CD4-positive, alpha-beta memory T cell (primary cell): ENCODE measurements at regions not wholly inside any gene's neighbourhood (a gene's known extent, or its start where the extent isn't known, plus 50 kb on each side); places are given as distances from the start of the nearest gene placed in this dataset.
"Not testable (repeated sequence)": the region's sequence is repeated elsewhere in the genome, so short reads cannot be mapped to it uniquely, and the experiment has no call there.

ENCODE experiments used
- CTCF ChIA-PET: fragments of 350-600 bp; sonication (Branson Sonifier 250); formaldehyde crosslinking; loops from one replicate; lab custom pipeline; 2021; ENCODE audit warnings: inconsistent platforms; ENCODE audit not compliant: partially characterized antibody; lab: Charles Lee
- POLR2A ChIA-PET: fragments of 350-600 bp; sonication (Branson Sonifier 250); formaldehyde crosslinking; loops from one replicate; lab custom pipeline; 2021; ENCODE audit not compliant: partially characterized antibody; lab: Charles Lee
- DNase-seq, 5 donors: peaks; one replicate each; pipeline versions ENCODE4 v3.0.0 to v3.0.0-alpha.2; 2020 to 2022; ENCODE audit warnings: mixed read lengths in 1 of 5
- H3K27ac ChIP-seq: one replicate; pipeline ENCODE4 v1.7.0; 2013; ENCODE audit warnings: low read depth, low read length
- H3K27me3 ChIP-seq: 2 replicates; pipeline ENCODE4 v1.7.0; 2013; ENCODE audit warnings: mild to moderate bottlenecking, low read length, moderate library complexity; ENCODE audit not compliant: insufficient read depth
- H3K36me3 ChIP-seq: 2 replicates; pipeline ENCODE4 v1.7.0; 2013; ENCODE audit warnings: mild to moderate bottlenecking, low read length, moderate library complexity; ENCODE audit not compliant: insufficient read depth
- H3K4me1 ChIP-seq: 2 replicates; pipeline ENCODE4 v1.7.0; 2013; ENCODE audit warnings: mild to moderate bottlenecking, low read length, moderate library complexity; ENCODE audit not compliant: insufficient read depth
- H3K4me3 ChIP-seq, 2 donors: one replicate each; pipeline ENCODE4 v1.7.0; 2013; ENCODE audit warnings: low read length in 2 of 2, mild to moderate bottlenecking in 1 of 2
- H3K9me3 ChIP-seq, 2 donors: one replicate each; pipeline ENCODE4 v1.7.0; 2013; ENCODE audit warnings: low read length in 2 of 2, control low read depth in 1 of 2; ENCODE audit not compliant: control insufficient read depth in 1 of 2
- H3K27ac Mint-ChIP-seq, 7 donors: one replicate each; pipeline ENCODE4 v1.8.0; 2020 to 2021; ENCODE audit warnings: mixed read lengths in 7 of 7, mild to moderate bottlenecking in 6 of 7, inconsistent platforms in 3 of 7, moderate library complexity in 3 of 7
- H3K27me3 Mint-ChIP-seq, 2 donors: one replicate each; pipeline ENCODE4 v1.8.0; 2020 to 2021; ENCODE audit warnings: mixed read lengths in 2 of 2
- H3K36me3 Mint-ChIP-seq, 2 donors: one replicate each; pipeline ENCODE4 v1.8.0; 2020 to 2021; ENCODE audit warnings: mixed read lengths in 2 of 2, inconsistent platforms in 1 of 2, mild to moderate bottlenecking in 1 of 2
- H3K4me1 Mint-ChIP-seq, 4 donors: one replicate each; pipeline ENCODE4 v1.8.0; 2020 to 2021; ENCODE audit warnings: mixed read lengths in 4 of 4, mild to moderate bottlenecking in 1 of 4
- H3K4me3 Mint-ChIP-seq, 8 donors: one replicate each; pipeline ENCODE4 v1.8.0; 2020 to 2021; ENCODE audit warnings: mixed read lengths in 8 of 8, mild to moderate bottlenecking in 7 of 8, moderate library complexity in 6 of 8, inconsistent platforms in 3 of 8
- H3K9me3 Mint-ChIP-seq, 8 donors: one replicate each; pipeline ENCODE4 v1.8.0; 2020 to 2021; ENCODE audit warnings: mixed read lengths in 8 of 8, mild to moderate bottlenecking in 5 of 8, inconsistent platforms in 3 of 8, moderate library complexity in 1 of 8
- intact Hi-C: fragments of 100-400 bp; cut with micrococcal nuclease; formaldehyde crosslinking; loops from one replicate; pipeline ENCODE4 v1.15.1; 2023

- CTCF ChIA-PET: no interaction called here
- H3K4me1 Mint-ChIP-seq: no peaks in the 10 kb centered on the region
These were observed 114.8 kb upstream of the CDYL start for GRCh38 chr6:4661391-4661790.

GRCh38 chr6:4660377-4661321 is 115.6 kb upstream of the CDYL start:
- H3K4me1 Mint-ChIP-seq: no peaks in the 10 kb centered on the region
- no peak overlapping the region for H3K27ac ChIP-seq
- H3K27me3 ChIP-seq: no peaks in the 10 kb centered on the region
- H3K9me3 Mint-ChIP-seq: peaks cover 0 to 4% (median 0%) of the 10 kb centered on the region in 8 donors
- H3K27ac Mint-ChIP-seq: no peak overlapping the region
- H3K4me3 Mint-ChIP-seq: no peak overlapping the region
- H3K4me3 ChIP-seq: no peak overlapping the region
- no peaks in the 10 kb centered on the region for H3K36me3 ChIP-seq
- no peaks in the 10 kb centered on the region for H3K9me3 ChIP-seq
- H3K27me3 Mint-ChIP-seq: peaks cover 7% of the 10 kb centered on the region in 2 donors
- POLR2A ChIA-PET: no interaction called here
- CTCF ChIA-PET: no interaction called here
- intact Hi-C loops: no loop called here
- no peaks in the 10 kb centered on the region for H3K4me1 ChIP-seq
- DNase-seq: no peak
- no peaks in the 10 kb centered on the region for H3K36me3 Mint-ChIP-seq

More at GRCh38 chr6:4661391-4661790, 114.8 kb upstream of the CDYL start:
- DNase-seq: no peak
- H3K27ac Mint-ChIP-seq: no peak overlapping the region
- POLR2A ChIA-PET: no interaction called here
- peaks cover 7% of the 10 kb centered on the region in 2 donors for H3K27me3 Mint-ChIP-seq
- Histone ChIP-seq H3K4me3 (no peak overlapping the region), H3K4me1 (no peaks in the 10 kb centered on the region), H3K27ac (no peak overlapping the region), H3K27me3 (no peaks in the 10 kb centered on the region), H3K36me3 (no peaks in the 10 kb centered on the region), H3K9me3 (no peaks in the 10 kb centered on the region)
- no peak overlapping the region for H3K4me3 Mint-ChIP-seq
- no peaks in the 10 kb centered on the region for H3K36me3 Mint-ChIP-seq
- H3K9me3 Mint-ChIP-seq: peaks cover 0 to 4% (median 0%) of the 10 kb centered on the region in 8 donors
- intact Hi-C loops: no loop called here

- H3K27ac Mint-ChIP-seq, H3K36me3 Mint-ChIP-seq, DNase-seq, CTCF ChIA-PET, H3K4me3 Mint-ChIP-seq, H3K27me3 ChIP-seq, H3K4me3 ChIP-seq, H3K36me3 ChIP-seq, H3K4me1 ChIP-seq, H3K9me3 ChIP-seq, H3K9me3 Mint-ChIP-seq, H3K27ac ChIP-seq, POLR2A ChIA-PET, intact Hi-C loops, H3K4me1 Mint-ChIP-seq, H3K27me3 Mint-ChIP-seq: not testable (repeated sequence)
These were observed 116.5 kb upstream of the CDYL start for GRCh38 chr6:4659719-4660118.

DNA sequence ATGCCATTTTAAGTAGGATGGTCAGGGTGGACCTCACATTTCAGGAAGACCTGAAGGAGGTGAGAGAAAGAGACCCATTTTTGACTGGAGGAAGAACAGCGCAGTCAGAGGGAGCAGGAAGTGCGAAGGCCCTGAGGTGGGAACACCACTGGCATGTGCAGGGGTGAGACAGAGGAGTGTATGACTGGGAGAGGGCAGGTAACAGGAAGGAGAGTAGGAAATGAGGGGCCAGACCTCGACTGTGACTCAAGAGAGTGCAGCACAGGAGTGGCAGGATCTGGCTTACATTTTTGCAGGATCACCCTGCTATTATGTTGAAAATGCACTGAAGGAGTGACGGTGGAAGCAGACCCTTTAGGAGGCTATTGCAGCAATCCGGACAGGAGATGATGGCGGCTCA is 117.7 kb upstream of the CDYL start:
- Mint-ChIP-seq H3K9me3 (peaks cover 0 to 4% (median 0%) of the 10 kb centered on the region in 8 donors), H3K4me1 (no peaks in the 10 kb centered on the region), H3K27me3 (peaks cover 4 to 7% of the 10 kb centered on the region in 2 donors), H3K4me3 (no peak overlapping the region), H3K27ac (no peak overlapping the region), H3K36me3 (no peaks in the 10 kb centered on the region)
- no peak overlapping the region for H3K4me3 ChIP-seq
- ChIA-PET POLR2A (no interaction called here), CTCF (no interaction called here)
- no peaks in the 10 kb centered on the region for H3K9me3 ChIP-seq
- H3K36me3 ChIP-seq: no peaks in the 10 kb centered on the region
- no peaks in the 10 kb centered on the region for H3K27me3 ChIP-seq
- no peak for DNase-seq
- H3K27ac ChIP-seq: no peak overlapping the region
- intact Hi-C loops: no loop called here
- H3K4me1 ChIP-seq: no peaks in the 10 kb centered on the region

DNA sequence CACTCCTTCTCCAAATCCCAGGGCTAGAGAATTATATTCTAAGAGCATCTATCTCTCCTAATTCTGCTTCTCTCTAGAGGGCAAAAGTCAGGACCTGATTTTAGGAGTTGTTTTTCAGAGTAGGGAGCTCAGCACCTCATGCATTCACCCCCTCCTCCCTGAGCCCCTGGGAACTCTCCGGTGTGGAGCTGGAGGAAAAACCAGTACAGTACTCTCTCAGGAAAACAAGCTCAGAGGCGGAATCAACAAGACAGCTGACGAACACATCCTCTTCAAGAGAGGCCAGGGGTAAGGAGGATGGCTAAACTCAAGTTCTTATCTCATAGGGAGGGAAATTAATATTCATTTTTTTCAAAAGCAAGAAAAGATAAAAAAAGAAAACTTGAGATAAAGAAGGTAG is 120.1 kb upstream of the CDYL start:
- Mint-ChIP-seq H3K9me3 (peaks cover 0 to 13% (median 6%) of the 10 kb centered on the region in 8 donors), H3K4me3 (no peak overlapping the region), H3K36me3 (no peaks in the 10 kb centered on the region), H3K4me1 (no peaks in the 10 kb centered on the region), H3K27ac (no peak overlapping the region), H3K27me3 (peaks cover 4 to 6% of the 10 kb centered on the region in 2 donors)
- no peaks in the 10 kb centered on the region for H3K9me3 ChIP-seq
- no peaks in the 10 kb centered on the region for H3K4me1 ChIP-seq
- no peak overlapping the region for H3K27ac ChIP-seq
- intact Hi-C loops: no loop called here
- H3K36me3 ChIP-seq: no peaks in the 10 kb centered on the region
- no peak overlapping the region for H3K4me3 ChIP-seq
- ChIA-PET CTCF (no interaction called here), POLR2A (no interaction called here)
- DNase-seq: no peak
- no peaks in the 10 kb centered on the region for H3K27me3 ChIP-seq

- Histone ChIP-seq H3K27ac (no peak overlapping the region), H3K9me3 (no peaks in the 10 kb centered on the region), H3K27me3 (no peaks in the 10 kb centered on the region), H3K4me1 (no peaks in the 10 kb centered on the region), H3K36me3 (no peaks in the 10 kb centered on the region), H3K4me3 (no peak overlapping the region)
- Mint-ChIP-seq H3K4me3 (no peak overlapping the region), H3K4me1 (no peaks in the 10 kb centered on the region), H3K36me3 (no peaks in the 10 kb centered on the region), H3K27me3 (peaks cover 4 to 5% of the 10 kb centered on the region in 2 donors), H3K27ac (no peak overlapping the region), H3K9me3 (peaks cover 0 to 13% (median 6%) of the 10 kb centered on the region in 8 donors)
- ChIA-PET CTCF (no interaction called here), POLR2A (no interaction called here)
- no peak for DNase-seq
- intact Hi-C loops: no loop called here
These were observed 120.8 kb upstream of the CDYL start for GRCh38 chr6:4655196-4656025.

DNA sequence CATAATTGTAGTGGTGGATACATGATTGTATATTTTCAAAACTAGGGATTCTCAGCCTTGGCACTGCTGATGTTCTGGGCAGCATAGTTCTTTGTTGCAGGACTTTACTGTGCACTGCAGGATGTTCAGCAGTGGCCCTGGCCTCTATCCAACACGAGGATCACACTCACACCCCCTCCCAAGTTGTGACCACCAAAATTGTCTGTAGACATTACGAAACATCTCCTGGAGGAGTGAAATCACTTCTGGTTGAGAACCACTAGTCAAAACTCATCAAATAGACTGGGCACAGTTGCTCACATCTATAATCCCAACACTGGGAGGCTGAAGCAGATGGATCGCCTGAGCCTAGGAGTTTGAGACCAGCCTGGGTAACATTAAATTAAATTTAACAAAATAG is 123.1 kb upstream of the CDYL start:
- peaks cover 0 to 13% (median 4%) of the 10 kb centered on the region in 8 donors for H3K9me3 Mint-ChIP-seq
- no peaks in the 10 kb centered on the region for H3K36me3 Mint-ChIP-seq
- H3K4me3 ChIP-seq: no peak overlapping the region
- H3K27me3 Mint-ChIP-seq: peaks cover 3 to 17% of the 10 kb centered on the region in 2 donors
- no peaks in the 10 kb centered on the region for H3K9me3 ChIP-seq
- H3K4me1 Mint-ChIP-seq: no peaks in the 10 kb centered on the region
- H3K36me3 ChIP-seq: no peaks in the 10 kb centered on the region
- no peak for DNase-seq
- intact Hi-C loops: no loop called here
- ChIA-PET CTCF (no interaction called here), POLR2A (no interaction called here)
- peaks cover under 1% of the 10 kb centered on the region for H3K27me3 ChIP-seq
- H3K4me3 Mint-ChIP-seq: no peak overlapping the region
- H3K27ac ChIP-seq: no peak overlapping the region
- H3K27ac Mint-ChIP-seq: no peak overlapping the region
- H3K4me1 ChIP-seq: no peaks in the 10 kb centered on the region
